SH-SY5Y (cell line): ENCODE measurements at regions not wholly inside any gene's neighbourhood (a gene's known extent, or its start where the extent isn't known, plus 50 kb on each side); places are given as distances from the start of the nearest gene placed in this dataset.

Experiments
- GATA2 ChIP-seq: IDR thresholded peaks from 2 replicates; pipeline ENCODE4 v1.6.1; 2011; ENCODE audit warnings: mild to moderate bottlenecking, low read depth, low read length
- GATA3 ChIP-seq: IDR thresholded peaks from 2 replicates; pipeline ENCODE4 v1.6.1; 2011; ENCODE audit warnings: low read depth, mild to moderate bottlenecking, low read length, moderate library complexity

- TF ChIP-seq GATA2: no peak
- no peak for TF ChIP-seq GATA3
Observed at GRCh38 chr2:129623783-129624182, 355.7 kb upstream of the RAB6C start.
